Activated CD4-positive, alpha-beta memory T cell treated with anti-CD3 and anti-CD28 coated beads, Interleukin-2, amount 10 ng/mL, durations not matched to agents 7 days and 5 days (primary cell): ENCODE measurements at regions not wholly inside any gene's neighbourhood (a gene's known extent, or its start where the extent isn't known, plus 50 kb on each side); places are given as distances from the start of the nearest gene placed in this dataset.

Experiments
- CTCF ChIA-PET: fragments of 350-600 bp; sonication (Branson Sonifier 250); formaldehyde crosslinking; loops from one replicate; lab custom pipeline; 2021; ENCODE audit warnings: antibody characterized with exemption, inconsistent platforms; lab: Charles Lee
- POLR2A ChIA-PET: fragments of 350-600 bp; sonication (Branson Sonifier 250); formaldehyde crosslinking; loops from one replicate; lab custom pipeline; 2021; ENCODE audit warnings: antibody characterized with exemption; lab: Charles Lee
- DNase-seq: peaks from one replicate; pipeline ENCODE4 v3.0.0-alpha.2; 2020
- H3K27ac Mint-ChIP-seq: one replicate; pipeline ENCODE4 v1.8.0; 2021; ENCODE audit warnings: mild to moderate bottlenecking, mixed read lengths
- H3K27me3 Mint-ChIP-seq: one replicate; pipeline ENCODE4 v1.8.0; 2021; ENCODE audit warnings: mixed read lengths
- H3K36me3 Mint-ChIP-seq: one replicate; pipeline ENCODE4 v1.8.0; 2021; ENCODE audit warnings: low read depth, mixed read lengths
- H3K4me1 Mint-ChIP-seq: one replicate; pipeline ENCODE4 v1.8.0; 2021; ENCODE audit warnings: mixed read lengths
- H3K4me3 Mint-ChIP-seq: one replicate; pipeline ENCODE4 v1.8.0; 2021; ENCODE audit warnings: mild to moderate bottlenecking, mixed read lengths
- H3K9me3 Mint-ChIP-seq: one replicate; pipeline ENCODE4 v1.8.0; 2021; ENCODE audit warnings: mixed read lengths

GRCh38 chr4:102445213-102445612 lies 55.9 kb upstream of the NFKB1 start:
- no peak for DNase-seq
- Mint-ChIP-seq H3K27me3 (no peaks in the 10 kb centered on the region), H3K4me1 (peaks cover 30% of the 10 kb centered on the region), H3K36me3 (no peaks in the 10 kb centered on the region), H3K27ac (no peak overlapping the region), H3K4me3 (no peak overlapping the region), H3K9me3 (no peaks in the 10 kb centered on the region)
- POLR2A ChIA-PET: interaction anchor here (1.1 to 1.5 kb wide), 3 partner anchors 14 to 424 kb away, joined by 3 to 5 read pairs (median 4); partner anchors contain the start of gene SLC39A8
- CTCF ChIA-PET: interaction anchor here (0.6 to 6.9 kb wide), 3 partner anchors 15 to 180 kb away, joined by 4 to 45 read pairs (median 19); no protein-coding TSS in a partner anchor

- Mint-ChIP-seq H3K4me1 (peaks cover 33% of the 10 kb centered on the region), H3K9me3 (no peaks in the 10 kb centered on the region), H3K36me3 (no peaks in the 10 kb centered on the region), H3K4me3 (no peak overlapping the region), H3K27me3 (no peaks in the 10 kb centered on the region), H3K27ac (peak overlapping the region; percentile 49)
- DNase-seq: peak; percentile 45
- POLR2A ChIA-PET: interaction anchor here (1.2 to 1.5 kb wide), 2 partner anchors 103 to 380 kb away, joined by 4 to 6 read pairs; partner anchors contain the start of genes SLC39A8 and UBE2D3
- CTCF ChIA-PET: interaction anchor here (0.8 to 6.9 kb wide), 11 partner anchors 15 to 648 kb away, joined by 3 to 45 read pairs (median 5); partner anchors contain the start of gene NFKB1
Observed at GRCh38 chr4:102447413-102447812, 53.7 kb upstream of the NFKB1 start.

- Mint-ChIP-seq H3K9me3 (no peaks in the 10 kb centered on the region), H3K36me3 (no peaks in the 10 kb centered on the region), H3K27me3 (no peaks in the 10 kb centered on the region), H3K4me3 (no peak overlapping the region), H3K4me1 (peaks cover 41% of the 10 kb centered on the region), H3K27ac (no peak overlapping the region)
- ChIA-PET CTCF (interaction anchor here (2.1 to 6.9 kb wide), 4 partner anchors 19 to 559 kb away, joined by 6 to 45 read pairs (median 13); no protein-coding TSS in a partner anchor), POLR2A (interaction anchor here (2.6 kb wide), 1 partner anchor 51 kb away, joined by 8 read pairs; the partner anchor contains the start of gene NFKB1)
- DNase-seq: peak; percentile 60
Observed at GRCh38 chr4:102449751-102450352, 51.3 kb upstream of the NFKB1 start.

GRCh38 chr4:102451266-102451665 lies 49.9 kb upstream of the NFKB1 start:
- DNase-seq: no peak
- H3K4me3 Mint-ChIP-seq: no peak overlapping the region
- POLR2A ChIA-PET: no interaction called here
- CTCF ChIA-PET: no interaction called here
- H3K27me3 Mint-ChIP-seq: no peaks in the 10 kb centered on the region
- no peaks in the 10 kb centered on the region for H3K9me3 Mint-ChIP-seq
- H3K4me1 Mint-ChIP-seq: peaks cover 41% of the 10 kb centered on the region
- H3K36me3 Mint-ChIP-seq: no peaks in the 10 kb centered on the region
- no peak overlapping the region for H3K27ac Mint-ChIP-seq
